ENCODE measurements at regions not wholly inside any gene's neighbourhood (a gene's known extent, or its start where the extent isn't known, plus 50 kb on each side); places are given as distances from the start of the nearest gene placed in this dataset.

GRCh38 chr18:64398320-64398719 is 249.4 kb upstream of the LINC00305 start:
- peaks cover 9% of the 10 kb centered on the region for H3K27me3 Mint-ChIP-seq (ENCODE audit: unreplicated experiment)
- H3K9me3 Mint-ChIP-seq (ENCODE audit: unreplicated experiment): no peaks in the 10 kb centered on the region
- H3K27ac Mint-ChIP-seq (ENCODE audit: unreplicated experiment): no peak overlapping the region
- H3K4me1 Mint-ChIP-seq (ENCODE audit: unreplicated experiment): no peaks in the 10 kb centered on the region
- TF ChIP-seq, protein P1, sequence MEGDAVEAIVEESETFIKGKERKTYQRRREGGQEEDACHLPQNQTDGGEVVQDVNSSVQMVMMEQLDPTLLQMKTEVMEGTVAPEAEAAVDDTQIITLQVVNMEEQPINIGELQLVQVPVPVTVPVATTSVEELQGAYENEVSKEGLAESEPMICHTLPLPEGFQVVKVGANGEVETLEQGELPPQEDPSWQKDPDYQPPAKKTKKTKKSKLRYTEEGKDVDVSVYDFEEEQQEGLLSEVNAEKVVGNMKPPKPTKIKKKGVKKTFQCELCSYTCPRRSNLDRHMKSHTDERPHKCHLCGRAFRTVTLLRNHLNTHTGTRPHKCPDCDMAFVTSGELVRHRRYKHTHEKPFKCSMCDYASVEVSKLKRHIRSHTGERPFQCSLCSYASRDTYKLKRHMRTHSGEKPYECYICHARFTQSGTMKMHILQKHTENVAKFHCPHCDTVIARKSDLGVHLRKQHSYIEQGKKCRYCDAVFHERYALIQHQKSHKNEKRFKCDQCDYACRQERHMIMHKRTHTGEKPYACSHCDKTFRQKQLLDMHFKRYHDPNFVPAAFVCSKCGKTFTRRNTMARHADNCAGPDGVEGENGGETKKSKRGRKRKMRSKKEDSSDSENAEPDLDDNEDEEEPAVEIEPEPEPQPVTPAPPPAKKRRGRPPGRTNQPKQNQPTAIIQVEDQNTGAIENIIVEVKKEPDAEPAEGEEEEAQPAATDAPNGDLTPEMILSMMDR (IDR thresholded peaks at IDR 0.05): no peak
- H3K36me3 Mint-ChIP-seq (ENCODE audit: unreplicated experiment): no peaks in the 10 kb centered on the region
- H3K4me3 Mint-ChIP-seq (ENCODE audit: unreplicated experiment): no peak overlapping the region
- DNase-seq (ENCODE audit: extremely low spot score, unreplicated experiment): no peak

GRCh38 chr18:64392202-64392601 is 243.3 kb upstream of the LINC00305 start:
- H3K4me1 Mint-ChIP-seq (ENCODE audit: unreplicated experiment): no peaks in the 10 kb centered on the region
- DNase-seq (ENCODE audit: extremely low spot score, unreplicated experiment): no peak
- H3K27me3 Mint-ChIP-seq (ENCODE audit: unreplicated experiment): peaks cover 9% of the 10 kb centered on the region
- TF ChIP-seq, protein P1 (IDR thresholded peaks at IDR 0.05): no peak
- H3K9me3 Mint-ChIP-seq (ENCODE audit: unreplicated experiment): no peaks in the 10 kb centered on the region
- H3K27ac Mint-ChIP-seq (ENCODE audit: unreplicated experiment): no peak overlapping the region
- H3K4me3 Mint-ChIP-seq (ENCODE audit: unreplicated experiment): no peak overlapping the region
- no peaks in the 10 kb centered on the region for H3K36me3 Mint-ChIP-seq (ENCODE audit: unreplicated experiment)

DNA sequence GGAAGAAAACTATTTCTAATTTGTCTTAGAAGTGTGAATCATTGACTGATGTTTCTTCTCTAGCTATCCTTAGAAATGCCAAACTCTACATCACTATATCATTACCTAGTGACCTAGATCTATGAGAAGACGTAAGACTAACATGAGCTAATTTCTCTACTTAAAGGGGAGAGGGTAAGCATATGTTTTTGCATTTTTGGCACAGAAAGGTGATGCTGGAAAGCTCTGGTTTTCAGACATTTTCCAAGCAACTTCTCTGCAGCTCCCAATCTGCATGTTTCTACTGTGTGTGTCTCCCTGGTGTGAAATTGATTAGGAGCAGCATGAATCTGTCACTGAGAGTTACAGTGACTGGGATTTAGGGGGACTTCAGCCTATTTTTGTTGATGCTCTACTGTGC is 235.2 kb upstream of the LINC00305 start:
- TF ChIP-seq, protein P1 (IDR thresholded peaks at IDR 0.05): no peak
- Mint-ChIP-seq H3K4me3 (ENCODE audit: unreplicated experiment) (no peak overlapping the region), H3K4me1 (ENCODE audit: unreplicated experiment) (no peaks in the 10 kb centered on the region), H3K36me3 (ENCODE audit: unreplicated experiment) (no peaks in the 10 kb centered on the region), H3K9me3 (ENCODE audit: unreplicated experiment) (no peaks in the 10 kb centered on the region), H3K27me3 (ENCODE audit: unreplicated experiment) (no peaks in the 10 kb centered on the region), H3K27ac (ENCODE audit: unreplicated experiment) (no peak overlapping the region)
- DNase-seq (ENCODE audit: extremely low spot score, unreplicated experiment): no peak

DNA sequence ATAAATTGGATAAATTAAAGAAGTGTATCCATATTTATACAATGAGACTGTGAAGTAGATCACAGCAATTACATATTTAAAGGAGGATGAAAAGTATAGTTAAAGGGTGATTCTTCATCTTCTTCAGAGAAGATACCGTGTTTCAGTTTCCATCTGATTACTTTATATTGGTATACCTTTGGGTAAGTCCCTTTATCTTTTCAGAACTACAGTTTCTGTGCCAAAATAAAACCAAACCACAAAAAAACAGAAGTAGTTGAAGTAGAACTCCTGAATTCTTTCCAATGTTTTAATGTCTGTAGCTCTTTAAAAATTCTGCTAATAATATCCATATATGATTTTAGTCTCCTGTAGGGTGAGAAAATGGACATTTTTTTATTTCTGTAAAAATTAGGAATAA is 231.2 kb upstream of the LINC00305 start:
- Mint-ChIP-seq H3K27me3 (ENCODE audit: unreplicated experiment) (no peaks in the 10 kb centered on the region), H3K4me3 (ENCODE audit: unreplicated experiment) (no peak overlapping the region), H3K36me3 (ENCODE audit: unreplicated experiment) (no peaks in the 10 kb centered on the region), H3K27ac (ENCODE audit: unreplicated experiment) (no peak overlapping the region), H3K4me1 (ENCODE audit: unreplicated experiment) (no peaks in the 10 kb centered on the region), H3K9me3 (ENCODE audit: unreplicated experiment) (peaks cover 15% of the 10 kb centered on the region)
- DNase-seq (ENCODE audit: extremely low spot score, unreplicated experiment): no peak
- TF ChIP-seq, protein P1 (IDR thresholded peaks at IDR 0.05): no peak

DNA sequence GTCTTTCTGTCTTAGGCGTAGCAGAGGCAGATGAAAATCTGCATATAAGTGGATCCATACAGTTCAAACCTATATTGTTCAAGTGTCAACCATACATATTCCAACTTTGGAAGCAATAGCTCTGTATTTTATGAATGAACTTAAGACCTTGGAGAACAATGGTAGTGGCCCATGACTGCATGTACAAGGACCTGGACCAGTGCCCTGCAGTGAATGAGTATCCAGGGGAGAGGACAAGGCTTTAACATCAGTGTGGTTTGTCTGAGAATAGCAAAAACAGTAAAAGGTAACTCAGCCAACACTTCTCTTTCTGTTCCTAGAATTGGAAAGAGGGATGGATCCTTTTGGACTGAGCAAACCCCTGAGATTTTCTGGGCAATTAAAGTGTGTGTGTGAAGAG is 230.8 kb upstream of the LINC00305 start:
- TF ChIP-seq, protein P1 (IDR thresholded peaks at IDR 0.05): no peak
- peaks cover 17% of the 10 kb centered on the region for H3K9me3 Mint-ChIP-seq (ENCODE audit: unreplicated experiment)
- no peaks in the 10 kb centered on the region for H3K4me1 Mint-ChIP-seq (ENCODE audit: unreplicated experiment)
- H3K27ac Mint-ChIP-seq (ENCODE audit: unreplicated experiment): no peak overlapping the region
- H3K36me3 Mint-ChIP-seq (ENCODE audit: unreplicated experiment): no peaks in the 10 kb centered on the region
- no peak for DNase-seq (ENCODE audit: extremely low spot score, unreplicated experiment)
- H3K27me3 Mint-ChIP-seq (ENCODE audit: unreplicated experiment): no peaks in the 10 kb centered on the region
- no peak overlapping the region for H3K4me3 Mint-ChIP-seq (ENCODE audit: unreplicated experiment)

Measured in osteocyte (in vitro differentiated cells).